GM19023 (cell line): ENCODE measurements at regions not wholly inside any gene's neighbourhood (a gene's known extent, or its start where the extent isn't known, plus 50 kb on each side); places are given as distances from the start of the nearest gene placed in this dataset.
"Not testable (repeated sequence)": the region's sequence is repeated elsewhere in the genome, so short reads cannot be mapped to it uniquely, and the experiment has no call there.

Experiments
- ATAC-seq: cut with Tn5 transposase; IDR thresholded peaks from one replicate; pipeline ENCODE4 v1.9.1; 2021; ENCODE audit warnings: mild to moderate bottlenecking, moderate library complexity; ENCODE audit not compliant: unreplicated experiment

DNA sequence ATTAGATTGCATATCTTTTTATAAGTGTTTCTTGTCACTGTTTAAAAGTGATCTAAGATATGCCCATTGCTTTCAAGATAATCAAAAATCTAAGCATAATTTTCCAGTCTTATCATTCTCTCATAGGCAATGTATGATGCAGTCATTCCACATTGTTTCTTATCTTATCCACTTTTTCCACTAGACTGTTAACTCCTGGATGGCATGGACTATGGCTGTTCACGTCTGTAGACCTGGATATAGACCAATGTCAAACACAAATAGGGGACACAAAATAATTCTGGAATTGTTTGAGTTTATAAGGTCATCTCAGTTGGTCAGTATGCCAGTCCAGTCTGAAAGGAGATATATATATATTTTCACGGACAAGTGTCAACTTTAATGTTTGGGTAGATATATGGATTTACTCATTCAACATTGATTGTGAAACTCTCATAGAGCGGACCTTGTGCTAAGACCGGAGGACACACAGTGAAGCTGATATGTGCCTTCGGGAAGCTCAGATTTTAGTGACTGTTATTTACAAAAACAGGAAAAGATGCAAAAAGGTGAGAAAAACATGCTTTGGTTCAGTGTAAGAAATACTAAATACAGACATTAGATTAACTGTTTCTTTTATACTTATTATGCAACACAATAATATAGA lies 689.4 kb upstream of the SLC8A1 start:
- no peak for ATAC-seq

DNA sequence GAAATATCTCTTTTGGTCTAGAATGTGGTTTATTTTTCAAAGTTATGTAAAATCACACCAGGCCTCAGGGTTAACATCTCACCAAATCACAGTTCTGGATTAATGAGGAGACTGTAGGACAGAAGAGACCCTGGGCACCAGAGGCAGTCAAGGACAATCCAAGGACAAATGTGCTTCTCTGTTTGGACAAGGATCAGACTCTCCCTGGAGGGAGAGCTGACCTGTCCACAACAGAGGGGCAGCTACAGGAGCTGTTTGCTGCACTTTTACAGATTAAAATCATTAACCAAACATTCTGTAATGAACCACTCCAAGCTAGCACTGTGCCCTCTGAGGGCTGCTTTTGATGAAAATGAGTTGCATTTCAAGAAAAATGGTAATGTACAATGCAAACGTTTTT lies 690.6 kb upstream of the SLC8A1 start:
- ATAC-seq = no peak

DNA sequence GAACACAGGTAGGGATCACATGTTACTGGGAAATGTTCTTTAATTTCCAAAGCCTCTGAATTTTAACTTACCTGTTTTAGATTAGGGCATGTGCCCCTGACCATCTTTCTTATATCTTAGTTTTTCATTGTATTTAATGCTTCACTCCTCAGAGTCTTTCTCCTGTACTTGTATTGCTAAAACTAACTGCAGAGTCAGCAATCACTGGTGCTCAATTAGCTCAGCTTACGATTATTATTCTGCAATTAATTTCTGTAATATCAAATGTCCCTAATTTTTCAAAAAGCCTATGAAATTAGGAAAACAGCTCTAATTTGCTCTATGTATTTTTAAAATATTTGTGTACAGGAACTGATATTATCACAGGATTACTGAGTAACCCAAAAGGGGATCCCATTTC lies 693.2 kb upstream of the SLC8A1 start:
- no peak for ATAC-seq

DNA sequence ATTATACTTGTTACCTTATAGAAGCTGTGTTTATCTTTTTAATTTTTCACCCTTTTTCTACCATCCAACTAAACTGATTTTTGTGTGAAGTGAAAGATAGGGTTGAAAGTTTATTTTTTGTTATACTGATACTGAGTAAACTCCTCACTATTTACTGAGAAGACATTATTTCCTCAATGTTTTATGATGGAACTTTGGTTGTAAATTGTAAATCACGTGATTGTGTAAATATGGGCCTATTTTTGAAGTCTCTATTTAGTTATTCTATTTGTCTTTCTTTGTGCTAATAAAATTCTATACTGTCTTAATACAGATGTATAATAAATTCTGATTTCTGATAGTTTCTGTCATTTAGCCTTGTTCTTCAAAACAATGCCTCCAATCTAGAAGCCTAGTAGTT lies 697.2 kb upstream of the SLC8A1 start:
- ATAC-seq = no peak

DNA sequence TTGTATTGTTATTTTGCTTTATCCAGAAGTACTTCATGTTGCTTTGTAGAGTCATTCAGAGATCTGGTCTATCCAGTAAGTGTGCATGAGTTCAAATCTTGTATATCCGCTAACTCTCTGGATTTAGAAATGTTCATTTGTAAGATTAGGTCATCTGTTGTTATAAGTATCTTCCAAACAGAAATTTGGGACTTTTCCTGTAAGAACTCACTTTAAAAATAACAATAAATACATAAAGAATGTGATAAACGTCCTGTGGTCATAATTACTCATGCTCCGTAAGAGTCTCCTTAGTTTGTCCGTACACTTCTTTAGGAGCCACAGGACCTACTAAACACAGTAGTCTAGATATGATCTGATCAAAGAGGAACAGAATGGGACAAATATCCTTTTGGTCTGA lies 699.9 kb upstream of the SLC8A1 start:
- no peak for ATAC-seq

DNA sequence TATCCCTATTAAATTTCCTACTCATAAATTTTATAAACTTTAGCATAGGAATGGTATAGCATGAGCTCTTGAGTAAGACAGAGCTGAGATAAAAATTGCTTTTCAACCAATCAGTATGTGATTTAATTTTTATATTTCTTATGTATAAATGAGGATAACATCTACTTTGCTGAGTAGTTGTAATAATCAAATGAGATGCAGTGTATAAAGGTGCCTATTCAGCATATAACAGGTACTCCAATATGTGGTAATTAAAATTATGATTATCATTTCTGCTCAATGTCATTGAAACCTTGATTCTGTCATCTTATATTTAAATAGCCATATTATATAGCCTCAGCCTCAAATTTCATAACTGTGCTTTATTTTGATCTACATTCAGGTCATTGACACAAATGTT lies 700.4 kb upstream of the SLC8A1 start:
- ATAC-seq = no peak

DNA sequence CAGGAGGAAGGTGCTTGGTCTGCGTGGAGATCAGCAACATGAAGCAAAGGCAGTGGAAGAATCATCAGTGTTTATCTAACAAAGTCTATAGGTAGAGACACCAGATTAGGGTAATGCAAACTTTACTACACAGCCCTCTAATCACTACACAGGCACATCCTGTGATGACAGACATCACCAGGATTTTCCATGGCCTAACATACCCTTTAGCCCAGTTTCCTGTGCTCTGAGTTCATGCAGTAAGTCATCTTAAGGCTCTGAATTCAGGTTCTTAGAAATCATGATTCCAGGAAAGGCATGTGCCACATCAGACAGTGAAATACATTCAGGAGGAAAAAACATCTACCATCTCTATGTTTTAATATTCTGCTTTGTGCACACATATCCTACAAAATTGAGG lies 708.5 kb upstream of the SLC8A1 start:
- ATAC-seq = no peak

DNA sequence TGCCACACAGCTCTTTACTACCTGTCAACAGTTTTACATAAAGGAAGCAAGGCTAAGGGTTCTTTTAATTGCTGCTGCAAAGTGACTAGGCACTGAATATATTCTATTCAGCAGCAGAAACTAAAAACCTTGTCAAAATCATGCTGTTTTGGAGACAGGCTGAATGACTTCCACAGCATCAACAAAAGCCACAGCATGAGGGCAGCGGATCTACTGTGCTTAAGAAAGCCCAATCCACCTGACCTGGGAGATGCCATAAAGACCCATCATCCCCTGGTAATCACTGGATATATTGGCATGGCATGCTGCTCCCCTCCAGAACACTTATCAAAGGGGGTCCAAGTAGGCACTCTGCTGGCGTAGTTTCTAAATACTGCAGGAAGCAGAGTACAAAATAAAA lies 715.1 kb upstream of the SLC8A1 start:
- ATAC-seq = no peak

DNA sequence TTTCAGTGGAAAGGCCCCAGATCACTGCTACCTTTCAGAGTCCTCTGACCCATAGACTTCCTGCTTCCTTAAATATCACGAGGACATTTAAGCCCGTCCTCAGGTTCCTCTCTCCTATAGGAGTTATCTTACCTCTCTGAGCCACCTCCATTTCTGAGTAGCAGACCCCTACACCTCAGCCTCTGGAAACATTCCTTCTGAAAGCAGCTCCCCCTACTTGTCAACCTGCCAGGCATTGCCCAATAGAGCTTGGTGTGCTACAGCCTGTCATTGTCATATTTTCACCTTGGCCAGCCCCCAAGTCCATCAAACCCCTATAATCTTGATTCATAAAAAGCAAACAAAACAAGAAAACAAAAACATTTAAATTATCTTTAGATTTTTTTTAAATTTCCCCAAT lies 717.9 kb upstream of the SLC8A1 start:
- no peak for ATAC-seq

DNA sequence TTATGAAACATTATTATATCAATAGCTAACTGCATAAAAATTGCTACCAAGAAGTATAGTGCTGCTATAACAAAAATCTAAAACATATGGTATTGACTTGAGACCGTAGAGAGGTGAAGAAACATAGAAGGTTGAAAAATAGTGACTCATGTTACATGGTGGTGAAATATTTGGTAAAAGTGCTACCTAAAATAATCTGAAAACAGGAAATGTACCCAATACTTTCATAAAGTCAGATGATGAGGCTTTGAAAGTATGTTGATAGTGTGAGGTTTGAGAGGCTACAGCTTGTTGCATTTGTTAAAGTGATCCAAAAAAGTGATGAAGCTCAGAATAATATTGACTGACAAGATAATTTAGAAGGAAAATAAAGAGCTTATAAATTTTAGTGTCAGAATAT lies 718.7 kb upstream of the SLC8A1 start:
- no peak for ATAC-seq

DNA sequence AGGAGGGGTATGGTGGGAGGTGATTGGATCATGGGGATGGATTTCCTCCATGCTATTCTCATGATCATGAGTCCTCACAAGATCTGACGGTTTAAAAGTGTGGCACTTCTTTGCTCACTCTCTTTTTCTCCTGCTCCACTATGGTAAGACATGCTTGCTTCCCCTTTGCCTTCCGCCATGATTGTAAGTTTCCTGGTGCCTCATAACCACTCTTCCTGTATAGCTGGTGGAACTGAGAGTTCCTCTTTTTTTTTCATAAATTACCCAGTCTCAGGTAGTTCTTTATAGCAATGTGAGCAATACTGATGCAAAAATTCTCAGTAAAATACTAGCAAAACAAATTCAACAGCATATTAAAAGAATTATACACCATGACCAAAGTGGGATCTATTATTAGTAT lies 728.5 kb upstream of the SLC8A1 start:
- no peak for ATAC-seq

DNA sequence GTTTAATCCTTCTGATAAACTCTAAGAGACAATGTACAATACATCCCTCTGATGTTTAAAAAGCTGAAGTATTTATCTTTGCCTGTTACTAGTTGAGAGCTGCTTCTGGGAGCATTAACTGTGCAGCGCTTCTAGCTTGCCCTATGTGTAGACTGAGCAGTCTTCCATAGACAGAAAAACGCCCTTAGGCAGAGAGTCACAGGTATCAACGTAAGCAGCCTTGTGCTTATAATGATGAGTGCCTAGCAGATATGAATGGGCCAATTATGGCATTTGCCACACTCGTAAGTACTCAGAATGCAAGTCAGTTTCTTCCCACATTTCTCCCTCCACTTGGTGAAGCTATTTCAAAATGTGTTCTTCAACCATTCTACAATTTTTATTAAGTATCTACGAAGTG lies 731.1 kb upstream of the SLC8A1 start:
- no peak for ATAC-seq

DNA sequence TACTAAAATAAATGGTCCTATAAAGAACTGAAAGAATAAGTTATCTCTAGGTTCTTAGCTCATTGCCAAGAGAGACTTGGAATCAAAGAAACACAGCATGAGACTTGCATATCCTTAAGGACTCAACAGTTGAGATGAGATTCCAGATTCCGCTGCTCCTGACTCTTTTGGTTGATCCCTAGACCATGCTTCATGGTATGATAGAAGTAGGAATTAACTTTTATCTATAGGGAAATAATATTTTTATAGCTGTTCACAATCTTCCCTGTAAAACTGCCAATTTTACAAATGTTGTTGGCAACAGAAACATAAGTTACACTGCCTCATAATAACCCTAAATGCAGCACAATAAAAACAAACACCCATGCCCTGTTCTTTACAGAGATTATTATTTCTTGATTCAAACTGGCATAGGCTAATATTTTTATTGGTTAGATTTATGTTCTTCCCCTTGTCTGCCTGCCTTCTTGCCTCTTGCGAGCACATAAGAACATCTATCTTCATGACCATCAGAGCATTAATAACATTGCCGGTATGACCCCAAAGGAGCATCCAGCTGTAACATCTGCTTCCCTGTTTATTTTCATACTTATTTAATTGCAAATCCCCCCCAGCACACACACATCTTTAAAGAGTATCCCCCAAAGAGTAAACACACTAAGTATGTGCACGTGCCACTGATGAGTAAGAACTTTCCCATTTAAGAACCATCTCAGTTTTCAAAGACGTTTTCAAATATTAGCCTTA lies 735.7 kb upstream of the SLC8A1 start:
- ATAC-seq = no peak

DNA sequence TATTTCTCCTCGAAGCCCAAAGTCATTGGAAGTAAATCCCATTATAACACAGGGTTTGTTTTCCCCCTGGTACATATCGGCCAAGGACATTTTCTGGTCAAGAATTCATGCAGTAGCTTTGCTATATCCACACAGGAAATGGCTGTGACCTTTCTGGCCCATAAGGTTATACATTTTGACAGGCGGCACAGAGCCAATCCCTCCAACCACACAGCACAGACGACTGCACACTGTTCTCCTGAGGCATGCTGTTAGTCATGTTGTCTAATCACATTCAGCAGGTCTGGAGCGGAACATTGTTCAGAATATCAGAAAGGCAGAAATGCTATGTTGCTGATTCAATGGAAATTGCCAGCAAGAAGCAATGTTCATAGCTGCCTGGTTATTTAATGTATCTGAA lies 742.3 kb upstream of the SLC8A1 start:
- ATAC-seq = no peak

DNA sequence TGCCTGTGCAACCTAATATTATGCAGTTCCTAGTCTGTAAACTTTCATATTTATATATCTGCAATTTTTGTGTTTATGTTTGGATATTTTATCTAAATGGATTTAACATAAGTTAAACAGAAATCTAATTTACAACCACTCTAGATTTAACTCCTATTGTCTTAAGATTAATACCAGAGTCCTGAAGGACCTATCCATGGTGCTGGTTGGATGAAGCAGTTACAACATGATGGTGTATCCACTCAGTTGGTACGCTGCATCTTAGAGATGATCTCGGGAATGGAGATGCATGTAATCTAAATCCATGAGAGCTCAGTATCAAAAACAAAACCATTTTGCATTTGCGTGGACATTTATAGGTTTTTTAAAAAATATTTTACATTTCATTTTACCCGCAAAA lies 745.9 kb upstream of the SLC8A1 start:
- no peak for ATAC-seq

DNA sequence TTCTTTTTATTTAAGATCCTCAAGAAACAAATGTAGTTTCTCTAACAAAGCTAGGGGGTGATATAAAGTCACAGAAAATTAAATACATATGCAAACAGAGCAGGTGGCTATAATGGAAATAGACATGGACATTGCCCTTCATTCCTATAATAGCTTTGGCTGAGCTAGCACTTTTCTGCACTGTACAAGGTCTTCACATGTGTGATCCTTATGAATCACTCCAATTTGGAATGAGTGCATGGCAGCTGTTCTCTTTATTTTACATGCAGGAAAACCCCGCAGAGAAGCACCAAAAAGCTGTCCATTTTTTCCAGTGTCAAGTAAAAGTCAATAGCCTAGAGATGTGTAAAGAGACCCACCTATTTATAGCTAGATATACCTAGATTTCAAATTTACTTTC lies 747.4 kb upstream of the SLC8A1 start:
- no peak for ATAC-seq

DNA sequence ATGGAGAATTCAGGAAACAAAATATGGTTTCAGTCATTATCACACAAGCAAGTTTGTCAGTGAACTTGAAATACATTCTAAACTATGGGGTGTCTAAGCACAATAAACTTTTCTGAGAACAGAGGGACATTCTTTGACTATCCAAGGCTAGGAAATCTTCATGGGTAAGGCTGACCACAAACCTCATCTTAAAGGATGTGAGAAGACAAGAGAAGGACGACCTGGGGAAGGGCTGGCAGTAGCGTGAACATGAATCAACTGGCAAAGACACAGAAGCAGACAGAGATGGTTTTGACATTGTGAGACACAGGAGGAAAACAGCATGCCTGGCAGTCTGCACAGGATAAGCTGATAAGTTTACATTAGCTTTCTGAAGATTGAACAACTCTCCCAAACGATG lies 752.4 kb upstream of the SLC8A1 start:
- ATAC-seq = no peak

DNA sequence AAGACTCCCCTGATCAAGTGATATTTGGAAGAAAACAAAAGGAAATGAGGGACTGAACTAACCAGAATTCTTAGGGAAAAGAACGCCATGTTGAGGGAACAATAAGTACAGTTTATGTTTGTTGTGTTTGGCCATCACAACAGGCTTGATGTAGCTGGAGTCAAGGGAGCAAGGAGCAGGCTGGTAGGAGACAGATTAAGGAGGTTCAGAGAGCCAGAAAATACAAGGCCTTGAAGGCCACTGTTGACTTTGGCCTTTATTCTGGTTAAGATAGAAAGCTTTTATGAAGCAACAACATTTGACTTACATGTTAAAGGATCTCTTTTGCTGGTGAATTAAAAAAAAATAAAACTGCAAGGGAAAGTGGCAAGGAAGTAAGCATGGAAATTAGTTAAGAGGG lies 754.1 kb upstream of the SLC8A1 start:
- no peak for ATAC-seq

DNA sequence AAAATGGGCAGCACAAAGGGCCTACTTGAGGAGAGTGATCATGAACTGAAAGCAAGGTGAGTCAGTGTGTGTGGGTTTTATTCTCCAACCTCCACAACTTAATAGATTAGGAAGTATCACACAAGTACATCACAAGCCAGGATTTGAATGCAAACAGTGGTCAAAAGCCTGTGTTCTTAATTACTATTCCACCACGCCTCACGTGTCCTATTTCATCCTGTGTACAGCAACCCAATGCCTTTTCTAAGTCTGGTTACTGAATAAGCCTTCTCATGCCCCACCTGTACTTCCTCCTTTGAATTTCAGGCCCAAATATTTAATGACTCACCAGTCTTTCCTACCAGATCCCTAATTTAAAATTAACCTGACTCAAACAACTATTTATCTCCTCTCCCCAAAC lies 755.7 kb upstream of the SLC8A1 start:
- no peak for ATAC-seq

DNA sequence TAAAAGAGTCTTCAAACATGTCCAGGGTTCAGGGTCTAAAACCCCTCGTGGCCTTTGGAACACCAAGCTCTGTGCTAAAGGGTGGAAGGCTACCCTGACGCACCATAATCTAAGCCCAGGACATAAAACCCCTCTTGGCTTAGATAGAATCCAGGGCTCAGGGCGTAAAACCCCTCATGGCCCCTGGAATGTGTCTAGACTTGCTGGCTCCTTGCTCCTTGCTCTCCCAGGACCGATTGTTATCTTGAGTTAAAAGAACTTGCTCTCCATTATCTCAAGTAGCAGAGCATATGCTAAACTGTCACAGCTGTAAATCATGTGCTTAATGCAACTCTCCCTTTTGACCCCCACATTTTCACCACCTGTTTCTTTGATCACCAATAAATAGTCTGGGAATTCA lies 758.1 kb upstream of the SLC8A1 start:
- ATAC-seq = not testable (repeated sequence)

DNA sequence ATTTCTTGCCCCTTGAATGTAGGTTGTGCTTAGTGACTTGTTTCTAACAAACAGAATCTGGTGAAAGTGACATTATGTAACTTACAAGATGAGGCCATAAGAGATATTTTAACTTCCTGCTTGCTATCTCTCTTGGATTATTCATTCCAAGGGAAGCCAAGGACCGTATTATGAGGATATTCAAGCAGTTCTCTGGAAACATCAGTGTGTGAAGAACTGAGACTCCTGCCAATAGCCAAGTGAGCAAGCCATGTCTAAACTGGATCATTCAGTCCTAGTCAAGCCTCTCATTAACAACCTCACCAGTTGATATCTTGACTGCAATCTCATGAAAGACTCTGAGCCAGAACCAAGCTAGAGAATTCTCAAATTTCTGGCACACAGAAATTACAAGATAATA lies 765.1 kb upstream of the SLC8A1 start:
- no peak for ATAC-seq

DNA sequence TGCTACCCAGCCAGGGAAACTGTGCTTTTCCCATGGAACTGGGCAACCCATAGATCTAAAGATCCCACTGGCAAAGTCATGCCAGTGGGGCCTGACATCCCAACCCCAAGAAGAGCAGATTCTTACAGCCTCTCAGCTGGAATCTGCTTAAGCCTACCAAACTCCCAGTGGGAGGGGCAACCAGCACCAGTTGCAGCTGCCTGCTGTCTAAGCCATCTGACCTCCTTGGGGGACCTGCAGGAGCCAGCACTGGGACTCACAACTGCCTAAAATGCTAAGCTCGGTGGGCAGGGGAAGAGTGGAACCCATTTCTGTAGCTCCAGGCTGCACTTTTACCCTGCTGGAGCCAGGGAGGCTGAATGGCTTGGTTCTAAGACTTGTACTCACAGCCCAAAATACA lies 770.7 kb upstream of the SLC8A1 start:
- no peak for ATAC-seq

DNA sequence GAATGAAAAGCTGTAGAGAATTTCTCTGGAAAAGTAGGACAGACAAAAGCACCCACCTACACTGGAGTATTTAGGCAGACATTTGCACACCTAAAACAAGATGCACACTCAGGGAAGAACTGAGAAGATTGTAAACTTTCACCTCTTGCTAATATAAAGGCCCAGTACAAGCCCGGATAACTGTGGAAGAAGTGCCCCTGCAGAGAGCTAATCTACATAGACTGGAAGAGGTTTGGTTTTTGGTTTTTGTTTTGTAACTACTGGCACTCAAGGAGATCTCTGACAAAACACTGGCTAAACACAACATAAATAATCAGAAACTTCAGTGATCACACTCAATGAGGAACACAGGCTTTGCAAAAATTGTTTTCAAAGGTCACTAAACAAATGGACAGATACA lies 782.2 kb upstream of the SLC8A1 start:
- no peak for ATAC-seq
